HepG2 (cell line): ENCODE measurements at regions not wholly inside any gene's neighbourhood (a gene's known extent, or its start where the extent isn't known, plus 50 kb on each side); places are given as distances from the start of the nearest gene placed in this dataset.
A peak's percentile ranks its signal among the peaks of the same experiment; 100 is the strongest.

Experiments used
- CEBPG ChIP-seq: IDR thresholded peaks from 2 replicates; pipeline ENCODE4 v1.6.1; 2016
- FOXC1 ChIP-seq: sonication (generic); formaldehyde crosslinking; IDR thresholded peaks from 2 replicates; pipeline ENCODE4 v1.8.0; 2022; ENCODE audit warnings: mild to moderate bottlenecking, missing genetic modification reagents, borderline replicate concordance
- GPN1 ChIP-seq: sonication (generic); formaldehyde crosslinking; IDR thresholded peaks from 2 replicates; pipeline ENCODE4 v1.5.1; 2020; ENCODE audit warnings: missing genetic modification reagents, borderline replicate concordance
- HDAC2 ChIP-seq: sonication (generic); formaldehyde crosslinking; IDR thresholded peaks from 2 replicates; pipeline ENCODE4 v1.4.0; 2020; ENCODE audit warnings: missing genetic modification reagents
- JARID2 ChIP-seq: sonication (generic); formaldehyde crosslinking; IDR thresholded peaks from 2 replicates; pipeline ENCODE4 v1.8.1; 2023; ENCODE audit warnings: missing genetic modification reagents, inconsistent platforms; ENCODE audit not compliant: insufficient replicate concordance
- KAT2B ChIP-seq: fragments of 150-350 bp; IDR thresholded peaks from 2 replicates; pipeline ENCODE4 v1.6.1; 2014; ENCODE audit warnings: low read depth, low read length, borderline replicate concordance
- KLF11 ChIP-seq: IDR thresholded peaks from 2 replicates; pipeline ENCODE4 v1.6.1; 2016; ENCODE audit warnings: missing compliant biosample characterization
- MAZ ChIP-seq, 2 experiments: sonication (generic) in 1 of 2; formaldehyde crosslinking in 1 of 2; IDR thresholded peaks; 2 replicates each; pipeline versions ENCODE4 v1.5.0 to v1.6.1; 2012 to 2020; ENCODE audit warnings: low read depth in 2 of 2, mild to moderate bottlenecking in 2 of 2, borderline replicate concordance in 1 of 2, improper control_type of control experiment in 1 of 2, low read length in 1 of 2, missing genetic modification reagents in 1 of 2, moderate library complexity in 1 of 2
- MXI1 ChIP-seq: IDR thresholded peaks from 3 replicates; pipeline ENCODE4 v1.6.1; 2012; ENCODE audit warnings: low read depth, low read length, inconsistent platforms, borderline replicate concordance
- RBFOX2 ChIP-seq: fragments of 200-400 bp; formaldehyde crosslinking; IDR thresholded peaks from 2 replicates; pipeline ENCODE4 v1.6.1; 2017; ENCODE audit warnings: low read depth, mild to moderate bottlenecking, low read length
- SIX4 ChIP-seq: sonication (generic); formaldehyde crosslinking; IDR thresholded peaks from 2 replicates; pipeline ENCODE4 v1.4.0; 2020; ENCODE audit warnings: missing genetic modification reagents
- ZBTB21 ChIP-seq: sonication (generic); formaldehyde crosslinking; IDR thresholded peaks from 2 replicates; pipeline ENCODE4 v1.4.0; 2020; ENCODE audit warnings: missing genetic modification reagents
- ZBTB3 ChIP-seq: sonication (generic); formaldehyde crosslinking; IDR thresholded peaks from 2 replicates; pipeline ENCODE4 v1.4.0; 2020; ENCODE audit warnings: low read depth, mild to moderate bottlenecking, moderate library complexity, missing genetic modification reagents, borderline replicate concordance
- ZNF138 ChIP-seq: sonication (generic); formaldehyde crosslinking; IDR thresholded peaks from 2 replicates; pipeline ENCODE4 v1.5.0; 2020; ENCODE audit warnings: mild to moderate bottlenecking, low read depth, missing genetic modification reagents
- ZNF264 ChIP-seq: sonication (generic); formaldehyde crosslinking; IDR thresholded peaks from 2 replicates; pipeline ENCODE4 v1.4.0; 2020; ENCODE audit warnings: missing genetic modification reagents
- ZNF292 ChIP-seq: sonication (generic); formaldehyde crosslinking; IDR thresholded peaks from 2 replicates; pipeline ENCODE4 v1.8.1; 2022; ENCODE audit warnings: mild to moderate bottlenecking, low read depth, missing genetic modification reagents, borderline replicate concordance
- ZNF430 ChIP-seq: sonication (generic); formaldehyde crosslinking; IDR thresholded peaks from 2 replicates; pipeline ENCODE4 v1.9.0; 2021; ENCODE audit warnings: mild to moderate bottlenecking, missing genetic modification reagents
- ZNF570 ChIP-seq: sonication (generic); formaldehyde crosslinking; IDR thresholded peaks from 2 replicates; pipeline ENCODE4 v1.4.0; 2020; ENCODE audit warnings: mild to moderate bottlenecking, missing genetic modification reagents, borderline replicate concordance
- ZNF790 ChIP-seq: sonication (generic); formaldehyde crosslinking; IDR thresholded peaks from 2 replicates; pipeline ENCODE4 v1.8.0; 2022; ENCODE audit warnings: missing genetic modification reagents, mild to moderate bottlenecking, borderline replicate concordance
- TF ChIP-seq, protein P1 (sequence below): sonication (generic); formaldehyde crosslinking; IDR thresholded peaks from 2 replicates; pipeline ENCODE4 v1.5.1; 2020; ENCODE audit warnings: mild to moderate bottlenecking, missing genetic modification reagents, borderline replicate concordance
- TF ChIP-seq, protein P2 (sequence below): sonication (generic); formaldehyde crosslinking; IDR thresholded peaks from 2 replicates; pipeline ENCODE4 v1.4.0; 2020; ENCODE audit warnings: mild to moderate bottlenecking, missing genetic modification reagents
- TF ChIP-seq, protein P3 (sequence below): sonication (generic); formaldehyde crosslinking; IDR thresholded peaks from 2 replicates; pipeline ENCODE4 v1.4.0; 2020; ENCODE audit warnings: missing genetic modification reagents, borderline replicate concordance
- TF ChIP-seq, protein P4 (sequence below): sonication (generic); formaldehyde crosslinking; IDR thresholded peaks from 2 replicates; pipeline ENCODE4; 2020; ENCODE audit warnings: missing genetic modification reagents, mild to moderate bottlenecking, borderline replicate concordance

DNA sequence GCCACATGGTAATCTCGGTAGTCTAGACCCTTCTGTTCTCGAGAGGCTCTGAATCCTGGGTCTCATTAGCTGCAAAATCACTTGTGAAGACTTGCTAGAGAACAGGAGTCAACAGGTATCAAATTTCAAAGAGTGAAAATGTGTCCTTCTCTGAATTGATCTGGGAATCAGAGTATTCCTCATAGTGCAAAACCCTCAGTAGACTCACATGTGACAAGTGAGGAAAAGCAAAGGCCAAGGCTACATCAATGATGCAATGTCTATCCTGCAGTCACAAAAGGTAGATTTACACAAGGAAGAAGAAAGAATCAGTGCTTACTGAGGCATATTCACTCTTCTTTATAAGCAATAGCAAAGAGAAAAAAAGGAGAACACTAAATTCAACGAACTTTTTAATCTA is 1220.0 kb upstream of the GJE1 start (continued):
- TF ChIP-seq FOXC1 (CRISPR knock-in tag): no peak
- TF ChIP-seq, protein P1, sequence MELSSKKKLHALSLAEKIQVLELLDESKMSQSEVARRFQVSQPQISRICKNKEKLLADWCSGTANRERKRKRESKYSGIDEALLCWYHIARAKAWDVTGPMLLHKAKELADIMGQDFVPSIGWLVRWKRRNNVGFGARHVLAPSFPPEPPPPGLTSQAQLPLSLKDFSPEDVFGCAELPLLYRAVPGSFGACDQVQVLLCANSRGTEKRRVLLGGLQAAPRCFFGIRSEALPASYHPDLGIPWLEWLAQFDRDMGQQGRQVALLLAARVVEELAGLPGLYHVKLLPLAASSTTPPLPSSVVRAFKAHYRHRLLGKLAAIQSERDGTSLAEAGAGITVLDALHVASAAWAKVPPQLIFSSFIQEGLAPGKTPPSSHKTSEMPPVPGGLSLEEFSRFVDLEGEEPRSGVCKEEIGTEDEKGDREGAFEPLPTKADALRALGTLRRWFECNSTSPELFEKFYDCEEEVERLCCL: no peak
- TF ChIP-seq HDAC2 (CRISPR knock-in tag): no peak
- no peak for TF ChIP-seq MXI1
- TF ChIP-seq ZBTB21 (CRISPR knock-in tag): no peak
- TF ChIP-seq ZBTB3 (CRISPR knock-in tag): no peak
- no peak for TF ChIP-seq RBFOX2
- peak; percentile 88 for TF ChIP-seq CEBPG (CRISPR knock-in tag)
- TF ChIP-seq, protein P2, sequence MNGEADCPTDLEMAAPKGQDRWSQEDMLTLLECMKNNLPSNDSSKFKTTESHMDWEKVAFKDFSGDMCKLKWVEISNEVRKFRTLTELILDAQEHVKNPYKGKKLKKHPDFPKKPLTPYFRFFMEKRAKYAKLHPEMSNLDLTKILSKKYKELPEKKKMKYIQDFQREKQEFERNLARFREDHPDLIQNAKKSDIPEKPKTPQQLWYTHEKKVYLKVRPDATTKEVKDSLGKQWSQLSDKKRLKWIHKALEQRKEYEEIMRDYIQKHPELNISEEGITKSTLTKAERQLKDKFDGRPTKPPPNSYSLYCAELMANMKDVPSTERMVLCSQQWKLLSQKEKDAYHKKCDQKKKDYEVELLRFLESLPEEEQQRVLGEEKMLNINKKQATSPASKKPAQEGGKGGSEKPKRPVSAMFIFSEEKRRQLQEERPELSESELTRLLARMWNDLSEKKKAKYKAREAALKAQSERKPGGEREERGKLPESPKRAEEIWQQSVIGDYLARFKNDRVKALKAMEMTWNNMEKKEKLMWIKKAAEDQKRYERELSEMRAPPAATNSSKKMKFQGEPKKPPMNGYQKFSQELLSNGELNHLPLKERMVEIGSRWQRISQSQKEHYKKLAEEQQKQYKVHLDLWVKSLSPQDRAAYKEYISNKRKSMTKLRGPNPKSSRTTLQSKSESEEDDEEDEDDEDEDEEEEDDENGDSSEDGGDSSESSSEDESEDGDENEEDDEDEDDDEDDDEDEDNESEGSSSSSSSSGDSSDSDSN (CRISPR knock-in tag): no peak
- TF ChIP-seq, protein P3, sequence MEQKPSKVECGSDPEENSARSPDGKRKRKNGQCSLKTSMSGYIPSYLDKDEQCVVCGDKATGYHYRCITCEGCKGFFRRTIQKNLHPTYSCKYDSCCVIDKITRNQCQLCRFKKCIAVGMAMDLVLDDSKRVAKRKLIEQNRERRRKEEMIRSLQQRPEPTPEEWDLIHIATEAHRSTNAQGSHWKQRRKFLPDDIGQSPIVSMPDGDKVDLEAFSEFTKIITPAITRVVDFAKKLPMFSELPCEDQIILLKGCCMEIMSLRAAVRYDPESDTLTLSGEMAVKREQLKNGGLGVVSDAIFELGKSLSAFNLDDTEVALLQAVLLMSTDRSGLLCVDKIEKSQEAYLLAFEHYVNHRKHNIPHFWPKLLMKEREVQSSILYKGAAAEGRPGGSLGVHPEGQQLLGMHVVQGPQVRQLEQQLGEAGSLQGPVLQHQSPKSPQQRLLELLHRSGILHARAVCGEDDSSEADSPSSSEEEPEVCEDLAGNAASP (CRISPR knock-in tag): no peak
- TF ChIP-seq KAT2B: no peak
- no peak for TF ChIP-seq ZNF292 (CRISPR knock-in tag)
- no peak for TF ChIP-seq ZNF138 (CRISPR knock-in tag)
- no peak for TF ChIP-seq ZNF264
- TF ChIP-seq ZNF790: no peak
- no peak for TF ChIP-seq ZNF570 (CRISPR knock-in tag)
- TF ChIP-seq ZNF430 (CRISPR knock-in tag): no peak
- no peak for TF ChIP-seq GPN1 (CRISPR knock-in tag)
- TF ChIP-seq JARID2 (CRISPR knock-in tag): peak; percentile 35
- TF ChIP-seq MAZ (IDR thresholded peaks at IDR 0.05; ENCODE audit: borderline replicate concordance, low read depth, low read length): no peak
- TF ChIP-seq MAZ (CRISPR knock-in tag; IDR thresholded peaks at IDR 0.05; ENCODE audit: low read depth): no peak
- no peak for TF ChIP-seq KLF11 (CRISPR knock-in tag)
- TF ChIP-seq, protein P4, sequence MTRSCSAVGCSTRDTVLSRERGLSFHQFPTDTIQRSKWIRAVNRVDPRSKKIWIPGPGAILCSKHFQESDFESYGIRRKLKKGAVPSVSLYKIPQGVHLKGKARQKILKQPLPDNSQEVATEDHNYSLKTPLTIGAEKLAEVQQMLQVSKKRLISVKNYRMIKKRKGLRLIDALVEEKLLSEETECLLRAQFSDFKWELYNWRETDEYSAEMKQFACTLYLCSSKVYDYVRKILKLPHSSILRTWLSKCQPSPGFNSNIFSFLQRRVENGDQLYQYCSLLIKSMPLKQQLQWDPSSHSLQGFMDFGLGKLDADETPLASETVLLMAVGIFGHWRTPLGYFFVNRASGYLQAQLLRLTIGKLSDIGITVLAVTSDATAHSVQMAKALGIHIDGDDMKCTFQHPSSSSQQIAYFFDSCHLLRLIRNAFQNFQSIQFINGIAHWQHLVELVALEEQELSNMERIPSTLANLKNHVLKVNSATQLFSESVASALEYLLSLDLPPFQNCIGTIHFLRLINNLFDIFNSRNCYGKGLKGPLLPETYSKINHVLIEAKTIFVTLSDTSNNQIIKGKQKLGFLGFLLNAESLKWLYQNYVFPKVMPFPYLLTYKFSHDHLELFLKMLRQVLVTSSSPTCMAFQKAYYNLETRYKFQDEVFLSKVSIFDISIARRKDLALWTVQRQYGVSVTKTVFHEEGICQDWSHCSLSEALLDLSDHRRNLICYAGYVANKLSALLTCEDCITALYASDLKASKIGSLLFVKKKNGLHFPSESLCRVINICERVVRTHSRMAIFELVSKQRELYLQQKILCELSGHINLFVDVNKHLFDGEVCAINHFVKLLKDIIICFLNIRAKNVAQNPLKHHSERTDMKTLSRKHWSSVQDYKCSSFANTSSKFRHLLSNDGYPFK (CRISPR knock-in tag): no peak
- TF ChIP-seq SIX4 (CRISPR knock-in tag): peak; percentile 97
